ENCODE measurements at regions not wholly inside any gene's neighbourhood (a gene's known extent, or its start where the extent isn't known, plus 50 kb on each side); places are given as distances from the start of the nearest gene placed in this dataset.

DNA sequence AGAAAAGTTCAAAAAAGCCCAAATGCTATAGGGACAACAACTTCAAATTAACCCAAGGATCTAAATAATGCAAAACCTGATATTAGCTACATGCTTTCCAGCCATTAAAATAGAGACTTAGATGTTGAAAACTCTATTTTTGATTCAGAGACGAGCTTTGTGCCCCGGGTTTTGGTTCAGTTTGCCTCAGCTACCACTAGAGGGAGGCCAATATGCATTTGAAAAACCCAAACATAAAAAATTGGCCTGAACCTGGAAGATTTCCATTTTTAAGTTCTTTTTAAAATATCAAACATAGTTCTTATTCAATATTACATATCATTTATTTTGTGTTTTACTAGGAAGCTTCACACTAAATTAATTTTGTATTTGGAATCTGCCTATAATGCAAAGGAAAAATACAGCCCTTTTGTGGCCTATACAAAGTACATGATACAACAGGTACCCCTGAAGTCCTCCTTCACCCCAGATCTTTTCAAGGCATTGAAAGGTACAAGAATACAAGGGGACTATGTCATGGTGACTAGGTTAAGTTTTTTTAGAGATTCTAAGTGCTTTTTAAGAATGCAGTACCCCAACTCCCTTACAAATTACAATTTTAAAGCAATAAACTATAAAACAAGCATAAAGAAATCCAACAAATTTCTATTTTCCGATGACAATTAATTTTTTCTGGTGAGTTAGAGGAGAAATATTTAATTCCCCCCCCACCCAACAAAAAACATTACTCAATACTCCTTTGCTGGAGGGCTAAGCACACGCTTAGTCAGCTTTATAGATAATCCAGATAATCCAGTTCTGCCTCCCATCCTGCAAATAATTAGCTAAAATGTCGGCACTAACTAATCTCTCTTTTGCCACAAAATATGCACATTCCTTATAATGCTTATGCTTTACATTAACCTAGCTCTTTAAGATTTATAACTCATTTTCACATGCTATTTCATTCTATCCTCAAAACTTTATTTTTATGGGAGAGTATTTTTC is 97.7 kb upstream of the PTPN13 start (continued):
- TF ChIP-seq, protein P1, sequence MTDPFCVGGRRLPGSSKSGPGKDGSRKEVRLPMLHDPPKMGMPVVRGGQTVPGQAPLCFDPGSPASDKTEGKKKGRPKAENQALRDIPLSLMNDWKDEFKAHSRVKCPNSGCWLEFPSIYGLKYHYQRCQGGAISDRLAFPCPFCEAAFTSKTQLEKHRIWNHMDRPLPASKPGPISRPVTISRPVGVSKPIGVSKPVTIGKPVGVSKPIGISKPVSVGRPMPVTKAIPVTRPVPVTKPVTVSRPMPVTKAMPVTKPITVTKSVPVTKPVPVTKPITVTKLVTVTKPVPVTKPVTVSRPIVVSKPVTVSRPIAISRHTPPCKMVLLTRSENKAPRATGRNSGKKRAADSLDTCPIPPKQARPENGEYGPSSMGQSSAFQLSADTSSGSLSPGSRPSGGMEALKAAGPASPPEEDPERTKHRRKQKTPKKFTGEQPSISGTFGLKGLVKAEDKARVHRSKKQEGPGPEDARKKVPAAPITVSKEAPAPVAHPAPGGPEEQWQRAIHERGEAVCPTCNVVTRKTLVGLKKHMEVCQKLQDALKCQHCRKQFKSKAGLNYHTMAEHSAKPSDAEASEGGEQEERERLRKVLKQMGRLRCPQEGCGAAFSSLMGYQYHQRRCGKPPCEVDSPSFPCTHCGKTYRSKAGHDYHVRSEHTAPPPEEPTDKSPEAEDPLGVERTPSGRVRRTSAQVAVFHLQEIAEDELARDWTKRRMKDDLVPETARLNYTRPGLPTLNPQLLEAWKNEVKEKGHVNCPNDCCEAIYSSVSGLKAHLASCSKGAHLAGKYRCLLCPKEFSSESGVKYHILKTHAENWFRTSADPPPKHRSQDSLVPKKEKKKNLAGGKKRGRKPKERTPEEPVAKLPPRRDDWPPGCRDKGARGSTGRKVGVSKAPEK (CRISPR knock-in tag; IDR thresholded peaks at IDR 0.05; ENCODE audit: borderline replicate concordance): no peak

DNA sequence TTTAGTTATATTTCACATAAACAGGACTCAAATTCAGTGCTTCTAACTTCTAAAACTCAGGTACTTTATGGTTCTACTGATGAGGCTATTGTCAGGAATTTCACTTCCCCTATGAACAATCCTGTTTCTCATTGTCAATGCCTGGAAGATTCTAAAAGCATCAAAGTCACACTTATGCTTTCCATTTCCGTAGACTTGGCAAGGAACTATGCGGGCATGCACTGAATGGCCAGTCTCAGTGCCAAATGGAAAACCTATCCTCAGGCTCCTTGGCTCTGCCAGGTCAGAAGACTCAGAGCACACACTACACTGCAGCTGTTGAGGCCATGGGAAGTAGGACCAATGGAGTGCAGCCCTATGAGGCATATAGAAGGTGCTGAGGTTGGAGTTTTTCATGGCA is 97.0 kb upstream of the PTPN13 start:
- WGBS (ENCODE audit: low lambda C conversion rate): 19% methylated on average over 2 of the region's 2 CpGs
- H2AFZ ChIP-seq (ENCODE audit: low read length): no peak overlapping the region
- H3K4me3 ChIP-seq (replicated peaks in 1 of 3; ENCODE audit: insufficient read depth in 1 of 3, low read depth in 2 of 3, low read length in 3 of 3): no peak overlapping the region
- ATAC-seq: no peak
- ChIA-PET POLR2A (no interaction called here), CTCF (ENCODE audit: low intra/inter-chr PET ratio, low total read pairs) (interaction anchor here (3.8 kb wide), 1 partner anchor 398 kb away, joined by 25 read pairs; no protein-coding TSS in a partner anchor)
- no peaks in the 10 kb centered on the region for H3K27me3 ChIP-seq (ENCODE audit: control insufficient read depth in 1 of 2, insufficient read depth in 2 of 2, low read length in 2 of 2)
- BruUV-seq (replicated peaks): no TSS peak
- H3K9ac ChIP-seq (ENCODE audit: insufficient read depth, low read depth, low read length): no peak overlapping the region
- no peaks in the 10 kb centered on the region for H3K79me2 ChIP-seq (ENCODE audit: insufficient read depth, low read length)
- no peak for DNase-seq (ENCODE audit: low spot score)
- H3K4me2 ChIP-seq (ENCODE audit: low read depth, low read length): no peak overlapping the region
- no peak for FAIRE-seq
- no peaks in the 10 kb centered on the region for H3K36me3 ChIP-seq (replicated peaks in 1 of 2; ENCODE audit: control insufficient read depth in 1 of 2, insufficient read depth in 2 of 2, low read length in 2 of 2)
- H3K9me3 ChIP-seq (ENCODE audit: low read length): no peaks in the 10 kb centered on the region
- no peaks in the 10 kb centered on the region for H4K20me1 ChIP-seq (ENCODE audit: insufficient read depth, low read length)
- intact Hi-C loops (cut with micrococcal nuclease; ENCODE audit: unreplicated experiment) (no loop called here), in situ Hi-C loops (cut with HindIII; ENCODE audit: extremely low pct_ligation_motif_present, low pct_unique_long_range_greater_than_20kb) (loop anchor here (5.0 kb wide), 1 partner anchor 400 kb away; no protein-coding TSS in a partner anchor)
- H3K4me1 ChIP-seq (ENCODE audit: insufficient read depth, low read length): no peaks in the 10 kb centered on the region
- H3K27ac ChIP-seq (ENCODE audit: extremely low read length, insufficient read depth, low read length): no peak overlapping the region
- TF ChIP-seq PHF8 (CRISPR knock-in tag; IDR thresholded peaks at IDR 0.05) (no peak), ZMAT3 (CRISPR knock-in tag; conservative IDR thresholded peaks at IDR 0.05) (no peak), SCMH1 (CRISPR knock-in tag; IDR thresholded peaks at IDR 0.05; ENCODE audit: borderline replicate concordance) (no peak), RFXAP (CRISPR knock-in tag; IDR thresholded peaks at IDR 0.05; ENCODE audit: borderline replicate concordance) (no peak)
- TF ChIP-seq, protein P2, sequence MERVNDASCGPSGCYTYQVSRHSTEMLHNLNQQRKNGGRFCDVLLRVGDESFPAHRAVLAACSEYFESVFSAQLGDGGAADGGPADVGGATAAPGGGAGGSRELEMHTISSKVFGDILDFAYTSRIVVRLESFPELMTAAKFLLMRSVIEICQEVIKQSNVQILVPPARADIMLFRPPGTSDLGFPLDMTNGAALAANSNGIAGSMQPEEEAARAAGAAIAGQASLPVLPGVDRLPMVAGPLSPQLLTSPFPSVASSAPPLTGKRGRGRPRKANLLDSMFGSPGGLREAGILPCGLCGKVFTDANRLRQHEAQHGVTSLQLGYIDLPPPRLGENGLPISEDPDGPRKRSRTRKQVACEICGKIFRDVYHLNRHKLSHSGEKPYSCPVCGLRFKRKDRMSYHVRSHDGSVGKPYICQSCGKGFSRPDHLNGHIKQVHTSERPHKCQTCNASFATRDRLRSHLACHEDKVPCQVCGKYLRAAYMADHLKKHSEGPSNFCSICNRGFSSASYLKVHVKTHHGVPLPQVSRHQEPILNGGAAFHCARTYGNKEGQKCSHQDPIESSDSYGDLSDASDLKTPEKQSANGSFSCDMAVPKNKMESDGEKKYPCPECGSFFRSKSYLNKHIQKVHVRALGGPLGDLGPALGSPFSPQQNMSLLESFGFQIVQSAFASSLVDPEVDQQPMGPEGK (CRISPR knock-in tag; IDR thresholded peaks at IDR 0.05): no peak
- TF ChIP-seq, protein P3, sequence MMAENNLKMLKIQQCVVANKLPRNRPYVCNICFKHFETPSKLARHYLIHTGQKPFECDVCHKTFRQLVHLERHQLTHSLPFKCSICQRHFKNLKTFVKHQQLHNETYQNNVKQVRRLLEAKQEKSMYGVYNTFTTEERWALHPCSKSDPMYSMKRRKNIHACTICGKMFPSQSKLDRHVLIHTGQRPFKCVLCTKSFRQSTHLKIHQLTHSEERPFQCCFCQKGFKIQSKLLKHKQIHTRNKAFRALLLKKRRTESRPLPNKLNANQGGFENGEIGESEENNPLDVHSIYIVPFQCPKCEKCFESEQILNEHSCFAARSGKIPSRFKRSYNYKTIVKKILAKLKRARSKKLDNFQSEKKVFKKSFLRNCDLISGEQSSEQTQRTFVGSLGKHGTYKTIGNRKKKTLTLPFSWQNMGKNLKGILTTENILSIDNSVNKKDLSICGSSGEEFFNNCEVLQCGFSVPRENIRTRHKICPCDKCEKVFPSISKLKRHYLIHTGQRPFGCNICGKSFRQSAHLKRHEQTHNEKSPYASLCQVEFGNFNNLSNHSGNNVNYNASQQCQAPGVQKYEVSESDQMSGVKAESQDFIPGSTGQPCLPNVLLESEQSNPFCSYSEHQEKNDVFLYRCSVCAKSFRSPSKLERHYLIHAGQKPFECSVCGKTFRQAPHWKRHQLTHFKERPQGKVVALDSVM (CRISPR knock-in tag; IDR thresholded peaks at IDR 0.05): no peak
- TF ChIP-seq, protein P4, sequence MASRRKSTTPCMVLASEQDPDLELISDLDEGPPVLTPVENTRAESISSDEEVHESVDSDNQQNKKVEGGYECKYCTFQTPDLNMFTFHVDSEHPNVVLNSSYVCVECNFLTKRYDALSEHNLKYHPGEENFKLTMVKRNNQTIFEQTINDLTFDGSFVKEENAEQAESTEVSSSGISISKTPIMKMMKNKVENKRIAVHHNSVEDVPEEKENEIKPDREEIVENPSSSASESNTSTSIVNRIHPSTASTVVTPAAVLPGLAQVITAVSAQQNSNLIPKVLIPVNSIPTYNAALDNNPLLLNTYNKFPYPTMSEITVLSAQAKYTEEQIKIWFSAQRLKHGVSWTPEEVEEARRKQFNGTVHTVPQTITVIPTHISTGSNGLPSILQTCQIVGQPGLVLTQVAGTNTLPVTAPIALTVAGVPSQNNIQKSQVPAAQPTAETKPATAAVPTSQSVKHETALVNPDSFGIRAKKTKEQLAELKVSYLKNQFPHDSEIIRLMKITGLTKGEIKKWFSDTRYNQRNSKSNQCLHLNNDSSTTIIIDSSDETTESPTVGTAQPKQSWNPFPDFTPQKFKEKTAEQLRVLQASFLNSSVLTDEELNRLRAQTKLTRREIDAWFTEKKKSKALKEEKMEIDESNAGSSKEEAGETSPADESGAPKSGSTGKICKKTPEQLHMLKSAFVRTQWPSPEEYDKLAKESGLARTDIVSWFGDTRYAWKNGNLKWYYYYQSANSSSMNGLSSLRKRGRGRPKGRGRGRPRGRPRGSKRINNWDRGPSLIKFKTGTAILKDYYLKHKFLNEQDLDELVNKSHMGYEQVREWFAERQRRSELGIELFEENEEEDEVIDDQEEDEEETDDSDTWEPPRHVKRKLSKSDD (CRISPR knock-in tag; IDR thresholded peaks at IDR 0.05; ENCODE audit: low read depth): no peak
- TF ChIP-seq, protein P5, sequence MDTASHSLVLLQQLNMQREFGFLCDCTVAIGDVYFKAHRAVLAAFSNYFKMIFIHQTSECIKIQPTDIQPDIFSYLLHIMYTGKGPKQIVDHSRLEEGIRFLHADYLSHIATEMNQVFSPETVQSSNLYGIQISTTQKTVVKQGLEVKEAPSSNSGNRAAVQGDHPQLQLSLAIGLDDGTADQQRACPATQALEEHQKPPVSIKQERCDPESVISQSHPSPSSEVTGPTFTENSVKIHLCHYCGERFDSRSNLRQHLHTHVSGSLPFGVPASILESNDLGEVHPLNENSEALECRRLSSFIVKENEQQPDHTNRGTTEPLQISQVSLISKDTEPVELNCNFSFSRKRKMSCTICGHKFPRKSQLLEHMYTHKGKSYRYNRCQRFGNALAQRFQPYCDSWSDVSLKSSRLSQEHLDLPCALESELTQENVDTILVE (CRISPR knock-in tag; IDR thresholded peaks at IDR 0.05): no peak
